ENCODE measurements at regions not wholly inside any gene's neighbourhood (a gene's known extent, or its start where the extent isn't known, plus 50 kb on each side); places are given as distances from the start of the nearest gene placed in this dataset.

GRCh38 chr10:63986536-63986935 is 465.3 kb downstream of the REEP3 start:
- TF ChIP-seq CTCF (IDR thresholded peaks at IDR 0.05; ENCODE audit: low read length) = no peak
- no peak for TF ChIP-seq EZH2 (IDR thresholded peaks at IDR 0.05; ENCODE audit: borderline replicate concordance, low read length)
